ENCODE measurements at regions not wholly inside any gene's neighbourhood (a gene's known extent, or its start where the extent isn't known, plus 50 kb on each side); places are given as distances from the start of the nearest gene placed in this dataset.

- DNase-seq (ENCODE audit: low read depth, low spot score), result no peak
- in situ Hi-C loops (cut with HindIII; ENCODE audit: low sequenced_read_pairs), result no loop called here
- TF ChIP-seq, protein P1, sequence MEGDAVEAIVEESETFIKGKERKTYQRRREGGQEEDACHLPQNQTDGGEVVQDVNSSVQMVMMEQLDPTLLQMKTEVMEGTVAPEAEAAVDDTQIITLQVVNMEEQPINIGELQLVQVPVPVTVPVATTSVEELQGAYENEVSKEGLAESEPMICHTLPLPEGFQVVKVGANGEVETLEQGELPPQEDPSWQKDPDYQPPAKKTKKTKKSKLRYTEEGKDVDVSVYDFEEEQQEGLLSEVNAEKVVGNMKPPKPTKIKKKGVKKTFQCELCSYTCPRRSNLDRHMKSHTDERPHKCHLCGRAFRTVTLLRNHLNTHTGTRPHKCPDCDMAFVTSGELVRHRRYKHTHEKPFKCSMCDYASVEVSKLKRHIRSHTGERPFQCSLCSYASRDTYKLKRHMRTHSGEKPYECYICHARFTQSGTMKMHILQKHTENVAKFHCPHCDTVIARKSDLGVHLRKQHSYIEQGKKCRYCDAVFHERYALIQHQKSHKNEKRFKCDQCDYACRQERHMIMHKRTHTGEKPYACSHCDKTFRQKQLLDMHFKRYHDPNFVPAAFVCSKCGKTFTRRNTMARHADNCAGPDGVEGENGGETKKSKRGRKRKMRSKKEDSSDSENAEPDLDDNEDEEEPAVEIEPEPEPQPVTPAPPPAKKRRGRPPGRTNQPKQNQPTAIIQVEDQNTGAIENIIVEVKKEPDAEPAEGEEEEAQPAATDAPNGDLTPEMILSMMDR (IDR thresholded peaks at IDR 0.05; ENCODE audit: low read depth, low read length), result no peak
- H3K4me3 ChIP-seq (ENCODE audit: low read depth, low read length), result no peak overlapping the region
These were observed 69.1 kb upstream of the CFAP20DC start for GRCh38 chr3:59118928-59119327.

- TF ChIP-seq, protein P1 (IDR thresholded peaks at IDR 0.05; ENCODE audit: low read depth, low read length), result no peak
- in situ Hi-C loops (cut with HindIII; ENCODE audit: low sequenced_read_pairs), result no loop called here
- DNase-seq (ENCODE audit: low read depth, low spot score), result no peak
- H3K4me3 ChIP-seq (ENCODE audit: low read depth, low read length), result no peak overlapping the region
These were observed 67.6 kb upstream of the CFAP20DC start for GRCh38 chr3:59117396-59117795.

DNA sequence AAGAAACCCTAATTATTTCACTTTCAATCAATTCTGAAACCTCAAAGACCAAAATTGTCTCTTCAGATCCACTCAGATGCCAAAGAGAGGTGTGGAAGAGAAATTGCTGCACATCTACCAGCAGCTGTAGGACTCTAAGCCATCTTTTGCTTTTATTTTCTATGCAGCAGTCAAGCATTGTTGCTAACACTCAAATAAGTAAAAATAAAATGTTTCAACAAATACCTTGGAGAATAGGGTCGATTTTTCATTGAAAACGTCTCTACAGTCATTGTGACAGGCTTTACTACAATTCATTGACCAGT, 66.4 kb upstream of the CFAP20DC start:
- H3K4me3 ChIP-seq (ENCODE audit: low read depth, low read length), result no peak overlapping the region
- TF ChIP-seq, protein P1 (IDR thresholded peaks at IDR 0.05; ENCODE audit: low read depth, low read length), result no peak
- in situ Hi-C loops (cut with HindIII; ENCODE audit: low sequenced_read_pairs), result no loop called here
- no peak for DNase-seq (ENCODE audit: low read depth, low spot score)

GRCh38 chr3:59115364-59116232, 65.8 kb upstream of the CFAP20DC start:
- DNase-seq (ENCODE audit: low read depth, low spot score), result no peak
- H3K4me3 ChIP-seq (ENCODE audit: low read depth, low read length), result no peak overlapping the region
- in situ Hi-C loops (cut with HindIII; ENCODE audit: low sequenced_read_pairs), result no loop called here
- TF ChIP-seq, protein P1 (IDR thresholded peaks at IDR 0.05; ENCODE audit: low read depth, low read length), result no peak

DNA sequence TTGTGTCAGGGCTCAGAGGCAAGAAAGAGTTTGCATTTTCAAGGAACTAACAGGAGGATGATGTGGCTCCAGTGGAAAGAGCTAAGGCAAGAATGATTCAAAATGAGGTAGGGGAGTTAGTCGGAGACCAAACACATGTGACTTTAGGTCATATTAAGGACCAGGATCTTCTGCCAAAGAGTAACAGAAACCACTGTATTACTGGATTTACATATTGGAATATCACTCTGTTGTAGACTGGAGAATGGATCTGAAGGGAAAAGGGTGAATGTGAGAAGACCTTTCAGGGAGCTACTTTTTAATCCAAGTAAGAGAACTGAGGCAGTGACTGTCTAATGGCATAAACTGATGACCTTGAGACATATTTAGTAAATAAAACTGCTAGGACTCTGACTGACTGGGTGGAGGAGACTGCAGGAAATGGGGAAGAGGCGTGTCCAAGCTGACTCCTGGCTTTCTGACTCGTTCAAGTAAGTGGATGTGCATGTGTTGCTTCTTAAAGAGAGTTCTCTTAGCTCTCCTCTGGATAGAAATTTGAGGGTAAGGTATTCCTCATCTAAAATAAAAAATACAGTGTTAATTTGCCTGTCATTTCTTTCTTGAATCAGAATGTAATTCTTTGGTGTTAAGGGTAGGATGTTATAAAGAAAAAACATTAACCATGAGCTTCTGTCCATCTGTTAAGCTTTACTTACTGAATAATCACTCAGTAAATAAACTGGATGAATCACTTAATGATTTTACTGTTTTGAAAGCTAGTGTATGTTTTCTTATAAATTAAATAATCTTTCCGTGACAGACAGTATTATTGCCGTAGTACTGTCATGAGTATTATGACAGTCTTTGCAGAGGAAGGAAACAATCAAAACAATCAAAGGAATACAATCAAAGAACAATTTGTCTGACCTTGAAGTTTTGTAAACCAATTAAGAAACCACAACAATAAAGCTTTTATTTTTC, 58.3 kb upstream of the CFAP20DC start:
- TF ChIP-seq, protein P1 (IDR thresholded peaks at IDR 0.05; ENCODE audit: low read depth, low read length), result no peak
- in situ Hi-C loops (cut with HindIII; ENCODE audit: low sequenced_read_pairs), result no loop called here
- DNase-seq (ENCODE audit: low read depth, low spot score), result no peak

GRCh38 chr3:59106085-59106648, 56.3 kb upstream of the CFAP20DC start:
- no peak overlapping the region for H3K4me3 ChIP-seq (ENCODE audit: low read depth, low read length)
- TF ChIP-seq, protein P1 (IDR thresholded peaks at IDR 0.05; ENCODE audit: low read depth, low read length), result no peak
- no peak for DNase-seq (ENCODE audit: low read depth, low spot score)
- in situ Hi-C loops (cut with HindIII; ENCODE audit: low sequenced_read_pairs), result no loop called here

More for the DNA sequence above, 58.3 kb upstream of the CFAP20DC start:
- H3K4me3 ChIP-seq (ENCODE audit: low read depth, low read length), result no peak overlapping the region
